ENCODE measurements at regions not wholly inside any gene's neighbourhood (a gene's known extent, or its start where the extent isn't known, plus 50 kb on each side); places are given as distances from the start of the nearest gene placed in this dataset.
A peak's percentile ranks its signal among the peaks of the same experiment; 100 is the strongest.

GRCh38 chr5:34496260-34496691, 159.9 kb upstream of the RAI14 start:
- TF ChIP-seq, protein P1, sequence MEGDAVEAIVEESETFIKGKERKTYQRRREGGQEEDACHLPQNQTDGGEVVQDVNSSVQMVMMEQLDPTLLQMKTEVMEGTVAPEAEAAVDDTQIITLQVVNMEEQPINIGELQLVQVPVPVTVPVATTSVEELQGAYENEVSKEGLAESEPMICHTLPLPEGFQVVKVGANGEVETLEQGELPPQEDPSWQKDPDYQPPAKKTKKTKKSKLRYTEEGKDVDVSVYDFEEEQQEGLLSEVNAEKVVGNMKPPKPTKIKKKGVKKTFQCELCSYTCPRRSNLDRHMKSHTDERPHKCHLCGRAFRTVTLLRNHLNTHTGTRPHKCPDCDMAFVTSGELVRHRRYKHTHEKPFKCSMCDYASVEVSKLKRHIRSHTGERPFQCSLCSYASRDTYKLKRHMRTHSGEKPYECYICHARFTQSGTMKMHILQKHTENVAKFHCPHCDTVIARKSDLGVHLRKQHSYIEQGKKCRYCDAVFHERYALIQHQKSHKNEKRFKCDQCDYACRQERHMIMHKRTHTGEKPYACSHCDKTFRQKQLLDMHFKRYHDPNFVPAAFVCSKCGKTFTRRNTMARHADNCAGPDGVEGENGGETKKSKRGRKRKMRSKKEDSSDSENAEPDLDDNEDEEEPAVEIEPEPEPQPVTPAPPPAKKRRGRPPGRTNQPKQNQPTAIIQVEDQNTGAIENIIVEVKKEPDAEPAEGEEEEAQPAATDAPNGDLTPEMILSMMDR (conservative IDR thresholded peaks at IDR 0.05; ENCODE audit: low read depth in 2 of 2) = 0 out of 4 replicates have a peak, but pooled peaks of 1 of the 2 experiments have one; percentile 20
- TF ChIP-seq, protein P2, sequence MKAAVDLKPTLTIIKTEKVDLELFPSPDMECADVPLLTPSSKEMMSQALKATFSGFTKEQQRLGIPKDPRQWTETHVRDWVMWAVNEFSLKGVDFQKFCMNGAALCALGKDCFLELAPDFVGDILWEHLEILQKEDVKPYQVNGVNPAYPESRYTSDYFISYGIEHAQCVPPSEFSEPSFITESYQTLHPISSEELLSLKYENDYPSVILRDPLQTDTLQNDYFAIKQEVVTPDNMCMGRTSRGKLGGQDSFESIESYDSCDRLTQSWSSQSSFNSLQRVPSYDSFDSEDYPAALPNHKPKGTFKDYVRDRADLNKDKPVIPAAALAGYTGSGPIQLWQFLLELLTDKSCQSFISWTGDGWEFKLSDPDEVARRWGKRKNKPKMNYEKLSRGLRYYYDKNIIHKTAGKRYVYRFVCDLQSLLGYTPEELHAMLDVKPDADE (IDR thresholded peaks at IDR 0.05) = no peak

Measured in GM23338 (cell line).